HG02973 (cell line): ENCODE measurements at regions not wholly inside any gene's neighbourhood (a gene's known extent, or its start where the extent isn't known, plus 50 kb on each side); places are given as distances from the start of the nearest gene placed in this dataset.

Source experiments
- ATAC-seq: cut with Tn5 transposase; IDR thresholded peaks from one replicate; pipeline ENCODE4 v1.9.1; 2021; ENCODE audit warnings: moderate library complexity; ENCODE audit not compliant: unreplicated experiment

DNA sequence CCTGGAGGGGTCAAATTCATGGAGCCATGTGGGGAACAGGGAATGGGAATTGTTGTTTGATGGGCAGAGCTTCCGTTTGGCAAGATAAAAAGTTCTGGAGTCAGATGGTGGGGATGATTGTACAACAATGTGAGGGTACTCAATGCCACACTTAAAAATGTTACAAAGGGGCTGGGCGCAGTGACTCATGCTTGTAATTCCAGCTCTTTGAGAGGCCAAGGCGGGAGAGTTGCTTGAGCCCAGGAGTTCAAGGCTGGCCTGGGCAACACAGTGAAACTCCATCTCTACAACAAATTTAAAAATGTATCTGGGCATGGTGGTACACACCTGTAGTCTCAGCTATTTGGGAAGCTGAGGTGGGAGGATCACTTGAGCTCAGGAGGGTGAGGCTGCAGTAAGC lies 66.0 kb upstream of the DIO3 start:
- no peak for ATAC-seq

DNA sequence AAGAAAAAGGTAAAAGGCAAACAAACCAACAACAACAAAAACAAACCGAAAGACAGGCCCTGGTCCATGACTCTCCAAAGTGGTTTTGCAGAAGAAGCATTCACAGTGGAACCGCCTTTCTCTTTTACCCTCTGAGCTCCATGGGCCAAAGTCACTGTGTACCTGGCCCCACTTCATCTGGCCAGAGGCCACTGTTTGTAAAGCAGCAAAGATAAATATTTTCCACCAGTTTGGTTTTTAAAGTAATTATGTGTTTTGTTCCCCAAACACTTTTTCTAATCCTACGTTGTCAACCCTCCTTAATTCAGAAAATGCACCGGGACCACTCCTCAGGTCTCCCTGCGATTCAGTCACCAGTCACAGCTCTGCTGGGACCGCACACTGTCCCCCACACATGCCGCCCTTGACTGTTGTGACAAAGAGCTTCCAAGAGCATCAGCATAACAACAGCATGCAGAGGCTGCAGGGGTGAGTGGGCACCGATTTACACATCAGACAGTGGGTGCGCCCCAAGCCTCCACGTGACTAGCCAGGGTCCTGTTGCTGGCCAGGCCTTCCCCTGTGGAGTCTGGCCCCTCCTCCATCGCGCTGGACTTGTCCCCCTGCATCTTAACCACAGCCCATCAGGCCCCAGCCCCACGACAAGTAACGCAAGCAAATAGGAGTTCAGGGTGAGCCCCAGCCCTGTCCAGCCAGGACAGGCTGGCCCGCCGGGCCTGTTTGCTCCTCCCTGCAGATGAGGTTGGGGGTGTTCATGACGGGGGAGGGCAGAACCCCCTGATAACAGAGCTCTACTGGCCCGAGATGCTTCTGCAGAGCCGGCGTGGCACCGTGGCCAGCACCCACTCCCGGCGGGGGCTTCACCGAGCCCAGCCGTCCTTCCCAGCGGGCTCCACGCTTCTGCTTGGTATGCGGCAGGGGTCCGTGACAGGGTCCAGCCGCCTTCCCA lies 65.2 kb upstream of the DIO3 start:
- ATAC-seq = no peak

DNA sequence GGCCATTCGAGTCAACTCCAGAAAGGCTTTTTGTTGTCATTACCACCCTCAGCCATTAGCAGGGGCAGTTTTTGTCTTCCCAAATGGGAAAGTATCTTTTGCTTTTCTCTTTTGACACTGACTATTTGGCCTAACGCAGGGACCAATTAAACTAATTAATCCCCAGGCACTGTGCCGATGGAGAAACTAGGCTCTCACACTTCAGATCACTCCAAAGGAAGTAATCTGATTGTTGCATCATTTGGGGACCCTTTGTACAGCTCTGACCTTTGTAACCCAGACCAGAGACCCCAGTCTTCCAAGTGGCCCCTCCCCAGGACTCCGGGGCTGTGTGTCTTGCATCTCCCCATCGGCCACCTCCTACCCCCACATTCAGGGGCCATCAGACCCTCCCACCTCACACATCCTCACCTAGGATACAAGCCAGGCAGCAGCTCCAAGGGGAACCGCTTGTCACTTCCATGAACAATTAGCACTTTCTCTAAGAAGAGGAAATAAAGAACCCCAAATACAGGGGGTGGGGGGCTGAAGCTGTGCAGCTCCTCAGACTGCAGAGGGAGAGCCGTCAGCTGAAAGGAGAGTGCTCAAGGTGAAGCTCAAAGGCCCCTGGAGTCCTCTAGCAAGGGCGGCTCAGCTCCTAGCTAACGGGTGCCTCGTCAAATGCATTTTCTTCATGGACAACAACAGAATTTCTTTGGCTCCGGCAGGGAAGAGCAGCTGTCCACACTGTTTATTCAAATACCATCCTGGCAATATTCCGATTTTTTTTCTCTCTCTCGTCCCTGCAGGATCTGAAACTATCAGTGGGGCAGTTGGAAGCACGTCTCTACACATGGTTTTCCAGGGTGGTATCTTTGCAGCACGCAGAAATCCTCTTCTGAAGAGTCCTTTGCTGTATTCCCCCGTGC lies 64.3 kb upstream of the DIO3 start:
- ATAC-seq = no peak

DNA sequence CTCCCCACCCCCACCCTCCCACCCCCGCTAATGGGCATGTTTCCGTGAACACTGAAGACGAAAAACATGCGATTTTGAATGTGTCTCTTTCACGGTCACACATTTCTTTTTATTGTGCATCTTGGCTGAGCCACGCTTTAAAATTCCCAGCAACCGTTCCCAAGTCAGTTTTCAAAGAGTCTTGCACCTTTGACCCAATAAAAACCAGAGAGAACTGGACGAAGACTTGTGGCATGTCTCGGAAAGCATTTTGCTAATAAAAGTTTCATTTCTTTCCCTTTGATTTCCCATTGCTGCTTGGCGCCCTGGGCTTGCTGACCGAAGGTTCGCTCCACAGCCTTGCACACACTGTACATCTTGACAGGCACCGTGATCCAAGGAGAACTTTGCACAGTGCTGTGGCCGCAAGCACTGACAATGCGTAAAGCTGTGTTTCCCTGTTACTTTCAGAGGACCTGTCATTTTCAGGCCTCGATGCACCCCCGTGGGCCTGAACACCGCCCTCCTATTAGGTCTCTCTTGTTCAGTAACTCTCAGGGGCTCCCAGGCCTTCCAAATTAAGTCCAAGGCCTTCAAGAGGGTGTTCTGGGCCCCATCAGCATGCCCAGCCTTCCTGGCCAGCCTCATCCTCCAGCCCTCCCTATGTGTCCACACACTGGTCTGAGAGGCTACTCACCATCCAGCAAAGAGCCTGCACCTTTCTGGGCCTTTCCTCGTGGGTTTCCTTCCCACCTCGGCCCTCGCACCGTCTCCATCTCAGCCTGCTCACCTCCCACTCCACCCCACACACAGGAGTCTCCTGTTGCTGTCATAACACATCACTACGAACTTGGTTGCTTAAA lies 63.4 kb upstream of the DIO3 start:
- ATAC-seq = no peak

DNA sequence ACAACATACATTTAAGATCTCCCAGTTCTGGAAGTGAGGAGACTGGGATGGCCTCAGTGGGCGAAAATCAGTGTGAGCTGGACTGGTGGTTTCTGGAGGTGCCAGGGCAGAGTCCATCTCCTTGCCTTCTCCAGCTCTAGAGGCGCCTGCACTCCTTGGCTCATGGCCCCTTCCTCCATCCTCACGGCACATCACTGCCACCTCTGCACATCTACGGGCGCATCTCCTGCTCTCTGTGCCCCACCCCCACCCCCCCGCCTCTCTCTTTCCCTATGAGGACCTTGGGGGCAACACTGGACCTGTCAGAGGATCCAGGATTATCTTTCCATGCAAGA lies 62.8 kb upstream of the DIO3 start:
- ATAC-seq = no peak

DNA sequence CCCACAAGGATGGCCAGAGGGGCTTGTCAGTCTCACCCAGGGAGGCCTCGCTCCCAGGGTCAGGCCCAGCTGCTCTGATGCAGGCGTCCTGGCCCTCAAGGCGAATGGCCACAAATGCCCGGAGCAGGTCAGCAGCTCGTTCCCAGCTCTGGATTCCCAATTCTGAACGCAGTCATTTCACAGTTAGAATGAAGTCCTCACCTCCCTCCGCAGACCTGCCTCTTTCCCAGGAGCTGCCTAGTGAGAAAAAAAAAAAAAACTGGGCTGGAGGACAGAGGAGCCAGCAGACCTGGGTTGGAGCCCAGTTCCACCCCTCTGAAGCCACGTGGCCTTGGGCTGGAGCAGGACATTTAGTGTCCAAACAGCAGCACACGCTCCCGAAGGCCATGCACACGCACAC lies 62.2 kb upstream of the DIO3 start:
- no peak for ATAC-seq

DNA sequence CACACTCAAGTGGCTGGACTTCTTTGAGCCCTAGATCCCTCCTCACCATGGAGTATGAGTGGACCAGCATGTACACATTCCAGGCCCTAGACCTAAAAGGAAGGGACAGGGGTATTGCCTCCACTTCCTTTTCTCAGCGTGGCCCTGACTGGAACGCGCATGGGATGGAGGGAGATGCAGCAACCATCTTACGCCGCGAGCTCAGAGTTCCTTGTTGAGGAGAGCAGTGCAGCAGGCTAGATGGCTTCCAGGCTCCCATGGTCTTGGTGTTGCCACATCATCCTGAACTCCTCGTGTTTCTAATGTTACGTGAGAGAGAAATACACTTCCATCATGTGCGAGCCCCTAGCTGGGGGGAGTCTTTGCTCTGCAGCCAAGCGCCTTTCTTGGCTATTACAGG lies 61.8 kb upstream of the DIO3 start:
- ATAC-seq = no peak

DNA sequence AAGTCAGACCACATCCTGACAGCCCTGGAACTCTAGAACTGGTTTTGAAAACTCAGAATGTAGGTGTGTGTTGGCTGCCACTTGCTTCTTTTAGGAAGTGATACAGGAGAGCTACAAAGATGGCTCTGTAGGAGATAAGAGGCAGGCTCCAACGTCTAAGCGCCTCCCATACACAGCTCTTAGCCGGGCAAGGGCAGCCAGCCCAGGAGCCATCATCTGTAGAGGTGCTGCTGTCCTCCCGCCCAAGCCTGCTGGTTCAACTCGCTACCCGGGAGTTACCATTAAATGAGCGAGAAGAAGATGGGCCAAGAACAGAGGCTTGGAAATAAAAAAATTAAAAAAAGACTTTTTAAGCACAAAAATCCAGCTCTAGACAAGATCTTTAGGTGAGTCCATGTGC lies 61.2 kb upstream of the DIO3 start:
- ATAC-seq = no peak

DNA sequence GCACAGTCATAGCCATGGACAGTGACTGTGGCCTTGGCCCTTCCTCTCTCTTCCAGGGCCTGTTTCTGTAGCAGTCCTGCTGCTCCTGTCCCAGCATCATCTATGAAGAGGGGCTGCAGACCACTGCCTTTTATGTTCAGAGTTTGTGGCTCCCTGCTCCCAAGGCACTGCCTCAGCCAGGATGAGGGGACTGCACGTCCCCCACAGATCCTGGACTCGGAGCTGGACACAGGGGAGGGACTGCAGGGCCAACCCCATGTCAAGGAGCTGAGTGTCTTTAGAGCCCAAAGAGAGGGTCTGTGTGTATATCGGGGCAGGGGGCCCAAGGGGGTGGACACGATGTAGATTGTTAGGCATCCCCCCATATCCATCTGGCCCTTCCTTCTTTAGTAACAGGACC lies 60.6 kb upstream of the DIO3 start:
- ATAC-seq = no peak

DNA sequence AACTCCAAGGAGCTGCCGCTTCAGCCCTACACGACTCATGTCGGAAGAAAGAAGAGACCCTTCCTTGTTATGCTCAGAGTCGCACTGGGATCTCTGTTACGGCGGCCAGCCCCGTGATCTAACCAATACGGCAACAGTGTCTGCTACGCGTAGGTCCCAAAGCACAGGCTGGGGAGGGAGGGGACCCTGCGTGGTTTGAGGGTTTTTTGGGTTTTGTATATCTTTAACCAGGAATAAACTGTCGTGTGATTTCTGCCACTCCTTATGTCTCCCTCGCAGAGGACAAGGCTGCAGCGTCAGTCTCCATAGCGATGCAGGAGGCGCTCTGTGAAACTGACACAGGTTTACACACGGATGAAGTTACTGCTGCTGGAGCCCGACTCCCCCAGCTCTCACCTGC lies 60.0 kb upstream of the DIO3 start:
- no peak for ATAC-seq

DNA sequence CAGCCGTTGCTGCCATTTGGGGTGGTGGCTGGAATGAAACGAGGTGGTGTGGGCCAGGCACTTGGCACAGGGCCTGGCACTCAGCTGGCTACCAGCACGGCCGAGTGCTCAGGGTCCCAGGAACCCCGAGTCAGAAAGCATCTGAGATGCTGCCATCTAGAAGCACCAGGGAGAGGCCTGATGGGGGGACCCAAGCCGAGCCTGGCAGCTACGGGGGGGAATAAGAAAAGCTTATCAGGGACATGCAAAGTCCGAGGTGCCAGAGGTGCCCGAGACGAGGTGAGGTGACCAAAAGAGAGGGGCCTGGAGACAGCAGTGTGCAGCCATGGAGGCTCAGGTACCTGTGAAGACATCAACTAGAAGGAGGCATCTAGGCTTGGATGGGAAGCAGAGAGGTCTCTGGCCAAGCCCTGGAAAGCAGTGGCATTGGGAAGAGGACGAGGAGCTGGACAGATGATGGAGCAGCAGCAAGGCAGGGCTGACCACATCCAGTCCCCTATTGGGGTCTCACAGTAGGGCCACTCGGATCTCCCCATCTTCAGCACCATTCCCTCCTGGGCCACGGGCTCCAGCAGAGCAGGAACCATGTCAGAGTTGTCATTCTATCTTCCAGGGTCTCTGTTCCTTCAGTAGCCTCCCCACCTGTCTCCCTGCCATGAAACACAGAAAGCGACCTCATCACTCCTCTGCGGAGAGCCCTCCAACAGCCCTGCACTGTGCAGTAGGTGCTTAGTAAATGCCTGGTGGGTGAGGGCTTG lies 59.3 kb upstream of the DIO3 start:
- ATAC-seq = no peak

DNA sequence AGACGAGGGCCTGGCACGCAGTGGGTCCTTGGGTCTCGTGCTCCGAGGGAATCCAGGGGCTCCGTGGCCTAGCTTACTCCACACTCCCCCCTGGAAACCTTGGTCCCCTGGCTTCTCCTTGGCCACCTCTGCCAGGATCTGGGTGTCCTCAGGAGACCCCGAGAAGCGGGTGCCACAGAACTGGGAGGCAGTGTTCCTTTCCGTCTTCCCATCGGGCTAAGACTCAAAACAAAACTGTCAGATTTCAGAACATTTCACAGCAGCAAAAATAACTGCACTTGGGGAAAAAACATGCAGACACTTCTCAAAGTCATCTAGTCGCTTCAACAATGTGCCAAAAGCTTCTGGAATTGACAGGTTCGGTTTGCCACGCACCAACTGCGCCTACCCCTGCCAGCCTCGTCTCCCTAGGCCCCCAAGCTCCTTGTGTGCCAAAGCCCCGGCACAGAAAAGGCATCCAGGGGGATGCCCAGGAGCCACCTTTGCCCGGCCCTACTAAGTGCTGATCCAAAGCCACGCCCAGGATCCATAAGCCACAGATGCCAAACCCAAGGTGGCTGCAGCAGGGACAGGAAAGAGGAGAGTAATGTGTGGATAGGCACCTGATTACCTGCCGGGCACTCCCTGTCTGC lies 58.4 kb upstream of the DIO3 start:
- no peak for ATAC-seq

DNA sequence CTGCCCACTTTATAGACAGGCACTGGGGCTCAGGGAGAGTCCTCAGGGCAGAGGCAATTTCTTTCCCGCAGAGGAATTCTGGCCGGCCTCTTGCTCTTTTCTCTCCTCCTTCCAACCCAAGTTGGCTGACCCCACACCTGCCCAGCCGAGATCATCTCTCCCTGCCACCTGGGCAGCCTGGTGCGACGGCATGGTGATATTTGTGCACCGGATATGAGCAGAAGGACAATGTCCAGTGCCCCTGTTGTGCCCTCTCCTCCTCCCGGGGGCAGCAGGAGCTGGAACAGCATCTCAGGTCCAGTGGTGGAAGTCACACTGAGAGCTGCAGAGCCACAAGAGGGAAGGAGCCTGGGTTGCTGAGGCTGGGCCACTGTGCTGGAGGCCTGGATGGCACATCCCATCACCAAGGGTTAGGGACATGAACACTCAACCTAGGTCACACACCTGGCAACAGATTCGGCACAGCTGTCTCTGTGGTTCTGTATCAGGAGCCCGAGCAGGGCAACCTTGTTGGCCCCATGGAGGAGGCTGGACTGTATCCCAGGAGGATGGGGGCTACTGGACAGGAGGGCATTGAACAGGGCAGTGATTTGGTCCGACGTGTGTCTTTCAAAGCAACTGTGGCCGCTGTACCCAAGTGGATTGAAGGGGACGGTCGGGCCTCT lies 57.7 kb upstream of the DIO3 start:
- no peak for ATAC-seq

DNA sequence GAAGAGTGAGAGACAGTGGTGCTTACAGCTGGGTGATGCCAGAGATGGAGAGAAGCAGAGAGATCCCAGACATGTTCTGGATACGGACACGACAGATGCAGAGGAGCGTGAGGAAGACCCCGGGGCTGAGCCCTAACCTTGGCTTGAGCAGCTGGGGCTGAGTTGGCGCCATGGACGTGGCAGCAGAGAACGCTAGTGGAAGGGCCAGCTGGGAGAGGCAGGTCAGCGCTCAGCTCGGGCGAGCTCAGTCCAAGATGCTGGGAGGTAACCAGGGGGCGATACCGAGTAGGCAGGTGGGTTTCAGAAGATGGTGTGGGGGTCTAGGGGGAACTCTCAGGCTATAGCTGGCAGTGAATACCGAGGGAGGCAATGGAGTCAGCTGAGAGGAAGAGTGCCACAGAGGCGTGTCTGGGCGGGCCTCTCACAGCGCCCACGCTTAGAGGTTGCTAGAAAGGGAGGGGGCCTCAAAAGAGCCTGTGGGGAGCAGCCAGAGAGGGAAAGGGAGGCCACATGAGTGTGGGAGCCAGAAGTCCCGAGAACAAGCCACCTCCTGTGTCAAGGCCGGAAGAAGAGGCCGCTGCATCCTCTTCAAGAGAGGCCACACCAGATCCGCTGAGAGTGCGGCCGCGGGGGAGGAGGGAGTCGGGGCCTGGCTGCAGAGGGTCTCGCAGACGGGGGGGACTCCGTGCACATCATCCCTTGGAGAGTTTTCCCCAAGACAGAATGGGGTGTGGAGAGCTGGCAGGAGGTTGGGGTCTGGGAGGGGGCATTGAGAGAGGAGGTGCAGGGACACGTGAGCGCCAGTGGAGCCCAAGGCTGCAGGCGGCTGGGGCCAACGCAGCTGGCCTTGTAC lies 57.0 kb upstream of the DIO3 start:
- ATAC-seq = no peak

DNA sequence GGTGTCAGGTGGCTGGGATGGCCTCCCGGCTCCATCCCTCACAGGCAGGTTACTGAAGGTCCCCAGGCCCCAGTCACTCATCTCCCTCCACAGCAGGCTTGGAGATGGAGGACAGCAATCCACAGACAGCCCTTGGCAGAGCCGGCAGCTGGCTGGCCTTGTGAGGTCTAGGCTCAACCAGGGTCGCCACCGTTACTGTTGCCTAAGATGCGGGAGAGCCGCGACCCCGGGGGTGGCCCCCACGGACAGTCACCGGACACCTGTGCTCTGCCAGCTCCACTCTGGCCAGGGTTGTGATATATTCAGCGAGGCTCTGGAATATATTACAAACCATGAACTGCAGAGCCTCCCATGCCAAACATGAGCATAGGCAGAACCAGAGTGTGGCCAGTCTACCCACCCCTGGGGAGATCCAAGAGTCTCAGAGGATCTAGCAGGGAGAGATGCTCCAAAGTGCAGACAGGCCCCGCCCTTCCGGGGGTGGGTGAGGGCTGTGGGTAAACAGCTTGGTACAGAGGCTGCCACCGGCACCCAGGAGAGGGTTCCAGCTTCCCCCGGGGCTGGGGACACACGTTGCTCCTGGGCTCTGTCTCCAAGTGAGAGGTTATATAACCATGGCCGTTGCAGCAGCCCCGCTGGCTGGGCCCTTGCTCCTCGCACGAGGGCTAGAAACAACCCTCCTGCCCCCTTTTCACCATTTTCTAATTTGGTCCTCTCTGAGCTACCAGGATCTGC lies 55.9 kb upstream of the DIO3 start:
- ATAC-seq = no peak

DNA sequence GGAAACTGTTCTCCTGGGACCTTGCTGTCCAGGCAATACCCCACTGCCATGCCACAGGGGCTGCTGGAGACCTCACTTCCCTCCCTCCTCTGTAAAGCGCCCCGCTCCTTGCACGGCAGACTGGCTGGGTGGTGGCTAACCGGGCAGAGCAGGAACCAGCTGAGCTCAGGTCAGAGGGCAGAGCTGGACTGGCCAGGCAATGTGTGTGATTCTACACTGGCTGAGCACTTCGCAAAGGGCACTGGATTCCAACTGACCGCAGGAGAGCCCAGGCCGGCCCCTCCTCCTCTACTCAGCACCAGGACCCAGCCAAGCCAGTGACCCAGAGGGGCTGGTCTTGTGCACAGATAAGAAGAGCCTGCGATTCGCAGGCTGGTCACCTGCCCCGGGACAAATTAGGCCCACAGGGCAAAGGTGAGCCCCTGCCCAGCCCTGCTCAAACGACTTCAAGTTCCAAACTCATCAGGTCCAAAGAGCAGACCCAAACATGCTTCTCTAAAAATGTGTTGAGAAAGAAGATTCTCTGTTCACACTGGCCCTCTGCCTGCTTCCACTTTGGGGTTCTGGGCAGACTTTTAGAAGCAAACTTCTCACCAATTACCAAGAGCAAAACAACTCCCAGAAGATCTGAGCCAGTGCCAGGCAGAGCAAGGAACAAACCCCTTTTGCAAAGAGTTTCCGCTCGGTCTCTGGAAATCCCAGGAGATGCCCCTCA lies 54.9 kb upstream of the DIO3 start:
- no peak for ATAC-seq
